Astrocyte of the hippocampus (primary cell): ENCODE measurements at regions not wholly inside any gene's neighbourhood (a gene's known extent, or its start where the extent isn't known, plus 50 kb on each side); places are given as distances from the start of the nearest gene placed in this dataset.

Experiments
- DNase-seq: peaks from one replicate; pipeline ENCODE4 v3.0.0; 2011; ENCODE audit warnings: low read depth, low spot score

- DNase-seq = no peak
Measured at GRCh38 chr2:200137271-200137670, 169.2 kb upstream of the SPATS2L start.

- no peak for DNase-seq
Measured at GRCh38 chr2:200137691-200138090, 168.8 kb upstream of the SPATS2L start.

DNA sequence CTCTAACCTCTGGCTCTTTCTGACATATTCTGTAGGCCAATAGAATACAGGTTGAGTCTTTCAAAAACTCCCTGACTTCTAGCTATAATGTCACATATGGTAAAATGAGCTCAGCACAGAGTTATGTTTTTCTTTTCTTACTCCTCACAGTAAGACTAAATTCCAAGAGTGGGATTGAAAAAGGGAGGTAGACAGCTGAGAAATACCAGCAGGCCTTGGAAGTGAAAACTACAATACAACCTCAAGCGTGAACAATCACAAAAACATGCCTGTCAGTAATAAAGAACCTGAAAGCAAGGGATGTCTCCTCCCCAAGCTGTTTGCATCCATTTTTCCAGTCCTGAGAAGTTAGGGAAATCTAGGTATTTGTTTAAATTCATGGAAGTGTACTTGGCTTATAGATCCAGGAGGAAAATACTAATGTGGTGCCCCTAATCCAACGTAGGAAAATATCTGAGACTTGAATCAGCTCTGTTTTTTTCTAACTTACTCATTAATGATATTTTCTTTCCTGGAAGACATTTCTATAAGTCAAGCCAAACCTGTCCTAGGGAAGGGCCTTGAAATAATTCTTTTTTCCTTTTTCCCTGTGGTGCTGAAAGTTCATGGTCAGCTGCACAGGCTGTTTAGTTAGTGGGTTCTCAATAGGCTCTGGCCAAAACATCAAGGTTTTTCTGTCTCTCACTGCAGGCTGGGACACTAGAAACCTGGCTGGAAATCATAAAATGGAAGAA, 167.9 kb upstream of the SPATS2L start:
- peak; percentile 72 for DNase-seq

DNA sequence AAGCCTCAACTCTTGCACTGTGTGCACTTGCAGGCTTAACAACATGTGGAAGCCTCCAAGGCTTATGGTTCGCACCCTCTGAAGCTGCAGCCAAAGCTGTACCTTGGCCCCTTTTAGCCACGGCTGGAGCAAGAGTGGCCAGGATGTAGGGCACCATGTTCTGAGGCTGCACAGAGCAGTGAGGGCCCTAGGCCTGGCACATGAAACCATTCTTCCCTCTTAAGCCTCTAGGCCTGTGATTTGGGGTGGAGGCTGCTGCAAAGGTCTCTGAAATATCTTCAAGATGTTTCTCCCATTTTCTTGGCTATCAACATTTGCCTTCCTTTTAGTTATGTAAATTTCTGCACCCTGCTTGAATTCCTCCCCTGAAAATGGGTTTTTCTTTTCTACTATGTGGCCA, 161.9 kb upstream of the SPATS2L start:
- DNase-seq = no peak

GRCh38 chr2:200146501-200146900, 160.0 kb upstream of the SPATS2L start:
- no peak for DNase-seq

- DNase-seq = no peak
Measured at GRCh38 chr2:200147371-200147770, 159.1 kb upstream of the SPATS2L start.

GRCh38 chr2:200148366-200148765, 158.1 kb upstream of the SPATS2L start:
- no peak for DNase-seq

- DNase-seq = no peak
Measured at GRCh38 chr2:200150411-200151086, 155.9 kb upstream of the SPATS2L start.

DNA sequence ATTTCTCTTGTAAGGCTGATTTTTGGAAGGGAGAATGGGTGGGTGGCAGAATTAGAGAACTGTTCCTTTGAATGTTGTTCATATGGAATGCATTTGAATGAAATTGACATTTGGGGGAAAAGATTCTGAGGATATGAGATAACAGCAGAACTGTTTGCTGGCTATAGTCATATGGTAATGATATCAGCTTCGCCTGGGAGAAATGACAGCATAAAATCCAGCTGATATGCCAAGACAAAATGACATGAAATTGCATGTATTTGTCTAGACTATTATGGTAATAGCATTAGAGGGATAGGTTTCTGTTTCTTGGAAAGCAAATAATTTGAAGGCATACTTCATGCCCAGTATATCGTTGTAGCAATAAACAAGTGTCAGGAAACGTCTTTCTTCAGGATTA, 150.8 kb upstream of the SPATS2L start:
- no peak for DNase-seq

- peak; percentile 80 for DNase-seq
Measured at GRCh38 chr2:200156166-200156835, 150.2 kb upstream of the SPATS2L start.

- DNase-seq = no peak
Measured at GRCh38 chr2:200158647-200159356, 147.7 kb upstream of the SPATS2L start.

DNA sequence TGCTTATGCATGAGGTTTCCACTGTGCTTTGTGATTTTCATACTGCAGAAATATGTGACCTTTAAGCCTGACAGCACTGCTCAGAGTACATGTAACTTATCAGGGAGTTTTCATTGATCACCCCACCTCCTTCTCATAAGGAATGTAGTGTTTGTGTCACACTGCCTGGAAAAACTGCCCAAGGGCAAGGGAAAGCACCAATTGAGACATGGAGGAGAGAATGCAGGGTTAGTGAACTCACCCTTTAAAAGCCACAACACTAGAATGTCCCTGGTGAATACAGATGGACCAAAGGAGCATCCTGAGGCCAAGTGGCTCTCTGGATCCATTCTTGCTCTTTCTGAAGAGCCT, 147.2 kb upstream of the SPATS2L start:
- peak; percentile 17 for DNase-seq

DNA sequence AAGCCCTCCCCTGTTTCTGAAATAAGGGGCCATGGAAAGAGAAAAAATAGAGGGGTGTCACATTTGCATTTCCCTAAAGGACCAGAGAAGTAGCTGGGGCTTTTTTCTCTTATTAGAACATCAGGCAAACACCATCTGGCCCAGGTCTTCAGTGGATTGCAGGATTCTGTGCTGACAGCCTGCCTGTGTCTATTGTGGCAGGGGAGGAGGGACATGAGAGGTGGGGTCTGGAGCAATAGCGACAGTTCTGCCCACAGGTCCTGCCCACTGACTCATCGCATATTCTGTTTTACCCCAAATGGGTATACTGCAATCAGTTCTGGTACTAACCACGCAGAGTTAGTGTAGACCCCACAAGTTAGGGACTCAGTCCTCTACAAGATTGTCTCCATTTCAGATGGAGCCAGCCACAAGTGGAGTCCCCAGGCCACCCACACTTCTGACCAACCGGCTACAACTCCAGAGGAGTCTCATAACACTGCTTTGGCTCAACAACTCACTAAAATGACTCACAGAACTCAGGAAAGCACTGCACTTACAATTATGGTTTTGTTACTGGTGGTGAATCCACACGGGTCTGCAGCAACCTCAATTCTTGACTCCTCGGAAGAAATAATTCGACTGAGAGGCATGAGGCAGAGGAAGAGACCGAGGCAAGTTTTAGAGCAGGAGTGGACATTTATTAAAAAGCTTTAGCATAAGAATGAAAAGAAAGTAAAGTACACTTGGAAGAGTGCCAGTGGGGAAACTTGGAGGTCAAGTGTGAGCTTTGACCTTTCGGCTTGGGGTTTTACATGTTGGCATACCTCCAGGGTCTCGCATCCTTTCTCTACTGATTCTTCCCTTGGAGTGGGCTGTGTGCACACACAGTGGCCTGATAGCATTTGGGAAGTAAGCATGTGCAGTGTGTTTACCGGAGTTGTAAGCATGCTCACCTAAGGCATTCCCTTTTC, 146.4 kb upstream of the SPATS2L start:
- DNase-seq = peak; percentile 41

DNA sequence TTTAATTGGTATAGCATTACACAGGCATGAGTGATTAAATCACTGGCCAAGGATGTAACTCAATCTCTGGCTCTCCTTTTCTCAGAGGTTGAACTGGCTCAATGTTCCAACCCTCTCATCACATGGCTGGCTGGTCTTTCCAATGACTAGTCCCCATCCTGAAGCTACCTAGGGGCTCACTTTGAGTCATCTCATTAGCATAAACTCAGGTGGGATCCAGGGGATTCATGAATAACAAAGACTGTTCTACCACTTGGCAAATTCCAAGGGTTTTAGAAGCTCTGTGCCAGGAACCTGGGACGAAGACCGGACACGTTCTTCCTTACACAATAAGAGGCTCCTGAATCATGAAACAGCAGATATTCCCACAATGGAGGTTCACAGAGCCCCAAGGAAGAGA, 145.0 kb upstream of the SPATS2L start:
- DNase-seq = no peak

DNA sequence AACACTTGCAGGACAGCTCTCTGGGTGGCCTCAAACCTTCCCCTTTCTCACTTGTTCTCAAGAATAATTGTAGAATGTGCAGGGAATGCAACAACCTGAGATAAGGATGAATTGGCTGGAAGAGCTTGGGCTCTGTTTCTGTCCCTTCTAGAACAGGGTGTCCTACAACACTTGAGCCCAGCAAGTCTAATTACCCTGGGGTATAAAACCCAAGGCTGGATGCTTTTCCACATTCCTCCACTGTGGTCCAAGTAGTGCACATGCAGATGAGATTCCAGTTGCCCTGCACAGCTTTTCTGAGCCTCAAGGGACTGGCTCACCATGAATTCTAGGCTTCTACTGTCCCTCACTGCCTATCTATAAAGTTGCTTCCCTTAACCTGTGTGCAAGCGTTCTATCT, 140.8 kb upstream of the SPATS2L start:
- DNase-seq = no peak

DNA sequence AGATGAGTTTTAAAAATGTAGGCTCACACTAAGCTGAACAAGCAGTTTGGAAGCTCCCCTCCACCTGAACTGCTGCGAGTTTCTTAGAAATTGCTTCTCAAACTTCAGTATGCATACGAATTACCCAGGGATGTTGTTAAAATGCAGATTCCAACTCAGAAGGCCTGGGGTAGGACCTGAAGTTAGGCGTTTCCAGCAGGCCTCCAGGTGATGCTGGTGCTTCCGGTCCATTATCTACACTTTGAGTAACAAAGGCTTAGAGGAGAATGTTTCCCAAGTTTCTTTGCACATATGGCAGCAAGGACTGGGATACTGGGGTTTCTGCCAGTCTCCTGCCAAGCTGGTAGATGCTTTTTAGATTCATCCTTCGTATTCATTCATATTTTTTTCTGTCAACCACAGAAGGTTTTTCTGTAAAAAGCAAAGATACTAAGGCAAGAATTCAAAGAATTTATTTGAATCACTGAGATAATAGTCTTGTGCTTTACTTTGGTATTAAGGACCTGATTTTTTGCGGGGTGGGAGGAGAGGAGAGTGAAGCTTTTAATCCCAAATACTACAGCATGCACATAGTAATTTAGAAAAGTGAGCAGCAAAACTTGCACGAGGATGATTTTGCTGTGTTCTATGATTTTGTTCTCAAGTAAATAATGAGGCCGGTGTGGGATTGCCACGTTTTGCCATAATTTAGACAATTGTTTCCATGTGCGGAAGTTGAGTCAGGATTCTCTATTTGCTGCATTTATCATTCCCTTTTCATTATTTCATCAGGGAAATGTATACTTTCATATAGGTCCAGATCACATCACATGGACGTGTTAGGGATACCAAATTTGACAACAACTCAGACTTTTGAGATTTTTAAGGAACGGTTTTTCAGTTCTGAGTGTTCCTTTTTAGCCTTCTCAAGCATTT, 137.6 kb upstream of the SPATS2L start:
- DNase-seq = no peak

GRCh38 chr2:200170221-200170620, 136.3 kb upstream of the SPATS2L start:
- no peak for DNase-seq

- DNase-seq = peak; percentile 11
Measured at GRCh38 chr2:200171731-200172482, 134.6 kb upstream of the SPATS2L start.

DNA sequence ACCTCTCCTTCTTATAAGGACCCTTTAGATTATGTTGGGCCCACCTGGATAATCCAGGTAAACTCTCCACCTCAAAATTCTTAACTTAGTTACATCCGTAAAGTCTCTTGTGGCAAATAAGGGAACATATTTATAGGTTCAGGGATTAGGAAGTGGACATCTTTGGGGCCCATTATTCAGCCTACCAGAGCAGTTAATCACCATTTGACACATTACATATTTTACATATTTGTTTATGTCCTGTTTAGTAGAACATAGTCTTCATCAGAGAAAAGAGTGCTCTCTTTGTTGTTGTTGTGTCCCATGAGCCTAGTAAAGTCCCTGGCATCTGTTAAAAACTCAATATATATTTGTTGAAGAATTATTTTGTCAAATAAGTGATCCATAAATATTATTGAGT, 134.0 kb upstream of the SPATS2L start:
- DNase-seq = no peak
